Breast epithelium (tissue), 3 donors: ENCODE measurements at regions not wholly inside any gene's neighbourhood (a gene's known extent, or its start where the extent isn't known, plus 50 kb on each side); places are given as distances from the start of the nearest gene placed in this dataset.

Source experiments
- POLR2A ChIP-seq: fragments of 450-650 bp; IDR thresholded peaks from one replicate; pipeline ENCODE4 v1.6.1; 2016; ENCODE audit warnings: antibody characterized with exemption, mild to moderate bottlenecking, moderate library complexity
- TF ChIP-seq, protein P1 (sequence below), 3 donors: fragments of 450-650 bp; IDR thresholded peaks; one replicate each; pipeline ENCODE4 v1.5.1; 2016 to 2017; ENCODE audit warnings: antibody characterized with exemption in 3 of 3, mild to moderate bottlenecking in 3 of 3, moderate library complexity in 3 of 3

- no peak for TF ChIP-seq POLR2A
- TF ChIP-seq, protein P1, sequence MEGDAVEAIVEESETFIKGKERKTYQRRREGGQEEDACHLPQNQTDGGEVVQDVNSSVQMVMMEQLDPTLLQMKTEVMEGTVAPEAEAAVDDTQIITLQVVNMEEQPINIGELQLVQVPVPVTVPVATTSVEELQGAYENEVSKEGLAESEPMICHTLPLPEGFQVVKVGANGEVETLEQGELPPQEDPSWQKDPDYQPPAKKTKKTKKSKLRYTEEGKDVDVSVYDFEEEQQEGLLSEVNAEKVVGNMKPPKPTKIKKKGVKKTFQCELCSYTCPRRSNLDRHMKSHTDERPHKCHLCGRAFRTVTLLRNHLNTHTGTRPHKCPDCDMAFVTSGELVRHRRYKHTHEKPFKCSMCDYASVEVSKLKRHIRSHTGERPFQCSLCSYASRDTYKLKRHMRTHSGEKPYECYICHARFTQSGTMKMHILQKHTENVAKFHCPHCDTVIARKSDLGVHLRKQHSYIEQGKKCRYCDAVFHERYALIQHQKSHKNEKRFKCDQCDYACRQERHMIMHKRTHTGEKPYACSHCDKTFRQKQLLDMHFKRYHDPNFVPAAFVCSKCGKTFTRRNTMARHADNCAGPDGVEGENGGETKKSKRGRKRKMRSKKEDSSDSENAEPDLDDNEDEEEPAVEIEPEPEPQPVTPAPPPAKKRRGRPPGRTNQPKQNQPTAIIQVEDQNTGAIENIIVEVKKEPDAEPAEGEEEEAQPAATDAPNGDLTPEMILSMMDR (IDR thresholded peaks at IDR 0.05) = no peak
These were observed 66.3 kb upstream of the UNC5A start for GRCh38 chr5:176743868-176744583.
